ENCODE measurements at regions not wholly inside any gene's neighbourhood (a gene's known extent, or its start where the extent isn't known, plus 50 kb on each side); places are given as distances from the start of the nearest gene placed in this dataset.

- H3F3A ChIP-seq (replicated peaks; ENCODE audit: low read depth): no peaks in the 10 kb centered on the region
- H3K4me1 ChIP-seq (ENCODE audit: insufficient read depth): no peaks in the 10 kb centered on the region
- H3K36me3 ChIP-seq (ENCODE audit: insufficient read depth): no peaks in the 10 kb centered on the region
- H3K79me2 ChIP-seq (replicated peaks; ENCODE audit: insufficient read depth): no peaks in the 10 kb centered on the region
- H3K4me3 Mint-ChIP-seq: no peak overlapping the region
- H3K4me3 ChIP-seq: no peak overlapping the region
- H3K4me1 Mint-ChIP-seq: no peaks in the 10 kb centered on the region
- H3K9me2 ChIP-seq (ENCODE audit: insufficient read depth): 0 out of 2 replicates have a peak, but pooled peaks cover 6% of the 10 kb centered on the region
- no peak for ATAC-seq
- no peak overlapping the region for H3K27ac ChIP-seq (ENCODE audit: low read depth)
- TF ChIP-seq EZH2phosphoT487 (IDR thresholded peaks at IDR 0.05; ENCODE audit: unreplicated experiment) (no peak), ZNF114 (CRISPR knock-in tag; IDR thresholded peaks at IDR 0.05) (no peak), POLR2AphosphoS5 (IDR thresholded peaks at IDR 0.05; ENCODE audit: low read depth) (no peak), CREB1 (CRISPR knock-in tag; IDR thresholded peaks at IDR 0.05; ENCODE audit: low read depth) (no peak), ETS1 (IDR thresholded peaks at IDR 0.05) (no peak), ZNF462 (CRISPR knock-in tag; IDR thresholded peaks at IDR 0.05) (no peak), CTCF (conservative IDR thresholded peaks at IDR 0.05; ENCODE audit: low read depth in 2 of 2) (no peak), STAT1 (IDR thresholded peaks at IDR 0.05; ENCODE audit: unreplicated experiment) (no peak), REST (IDR thresholded peaks at IDR 0.05; ENCODE audit: unreplicated experiment) (no peak), ZNF331 (CRISPR knock-in tag; IDR thresholded peaks at IDR 0.05; ENCODE audit: low read depth) (no peak), JUNB (IDR thresholded peaks at IDR 0.05; ENCODE audit: unreplicated experiment) (no peak)
- no peaks in the 10 kb centered on the region for H4K20me1 ChIP-seq (replicated peaks; ENCODE audit: insufficient read depth)
- H2AFZ ChIP-seq: no peak overlapping the region
- H3K27ac Mint-ChIP-seq: no peak overlapping the region
- no peak overlapping the region for H3K4me2 ChIP-seq
- H3K27me3 Mint-ChIP-seq (ENCODE audit: insufficient read depth, low read depth, poor library complexity): no peaks in the 10 kb centered on the region
- no peaks in the 10 kb centered on the region for H3K36me3 Mint-ChIP-seq (ENCODE audit: low read depth)
- no peaks in the 10 kb centered on the region for H3K9me3 Mint-ChIP-seq
- H3K27me3 ChIP-seq (ENCODE audit: insufficient read depth): no peaks in the 10 kb centered on the region
- DNase-seq (ENCODE audit: low spot score): no peak
These were observed 136.0 kb upstream of the SPRY2 start for GRCh38 chr13:80476953-80477352.
